ENCODE measurements at regions not wholly inside any gene's neighbourhood (a gene's known extent, or its start where the extent isn't known, plus 50 kb on each side); places are given as distances from the start of the nearest gene placed in this dataset.

DNA sequence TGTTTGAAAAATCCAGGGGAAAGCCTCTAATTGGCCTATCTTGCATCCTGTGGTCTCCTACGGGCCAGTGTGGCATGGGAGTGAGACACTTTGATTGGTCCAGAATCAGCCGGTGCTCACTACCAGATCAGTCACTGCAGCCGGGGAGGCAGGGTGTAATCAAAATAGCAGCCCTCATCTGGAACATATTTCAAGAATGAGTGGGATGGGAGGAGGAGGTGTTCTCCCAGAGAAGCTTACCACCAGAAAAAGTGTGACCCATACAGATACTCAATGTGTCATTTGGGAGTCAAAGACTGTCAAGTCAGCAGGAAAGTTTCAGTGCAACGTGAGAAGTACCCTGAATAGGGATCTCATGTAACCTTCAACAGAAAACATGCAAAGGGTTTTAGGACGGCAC, 393.9 kb upstream of the SLC14A2 start:
- TF ChIP-seq ZNF577 (CRISPR knock-in tag; IDR thresholded peaks at IDR 0.05; ENCODE audit: borderline replicate concordance, low read depth): no peak
- TF ChIP-seq NR1H2 (CRISPR knock-in tag; IDR thresholded peaks at IDR 0.05; ENCODE audit: borderline replicate concordance, low read depth): no peak
- no peak for TF ChIP-seq ZFP36 (IDR thresholded peaks at IDR 0.05; ENCODE audit: borderline replicate concordance, low read depth, low read length, partially characterized antibody)
- no peak for TF ChIP-seq UBTF (CRISPR knock-in tag; IDR thresholded peaks at IDR 0.05)
- TF ChIP-seq HDAC1 (CRISPR knock-in tag; IDR thresholded peaks at IDR 0.05): no peak
- TF ChIP-seq, protein P1, sequence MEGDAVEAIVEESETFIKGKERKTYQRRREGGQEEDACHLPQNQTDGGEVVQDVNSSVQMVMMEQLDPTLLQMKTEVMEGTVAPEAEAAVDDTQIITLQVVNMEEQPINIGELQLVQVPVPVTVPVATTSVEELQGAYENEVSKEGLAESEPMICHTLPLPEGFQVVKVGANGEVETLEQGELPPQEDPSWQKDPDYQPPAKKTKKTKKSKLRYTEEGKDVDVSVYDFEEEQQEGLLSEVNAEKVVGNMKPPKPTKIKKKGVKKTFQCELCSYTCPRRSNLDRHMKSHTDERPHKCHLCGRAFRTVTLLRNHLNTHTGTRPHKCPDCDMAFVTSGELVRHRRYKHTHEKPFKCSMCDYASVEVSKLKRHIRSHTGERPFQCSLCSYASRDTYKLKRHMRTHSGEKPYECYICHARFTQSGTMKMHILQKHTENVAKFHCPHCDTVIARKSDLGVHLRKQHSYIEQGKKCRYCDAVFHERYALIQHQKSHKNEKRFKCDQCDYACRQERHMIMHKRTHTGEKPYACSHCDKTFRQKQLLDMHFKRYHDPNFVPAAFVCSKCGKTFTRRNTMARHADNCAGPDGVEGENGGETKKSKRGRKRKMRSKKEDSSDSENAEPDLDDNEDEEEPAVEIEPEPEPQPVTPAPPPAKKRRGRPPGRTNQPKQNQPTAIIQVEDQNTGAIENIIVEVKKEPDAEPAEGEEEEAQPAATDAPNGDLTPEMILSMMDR (CRISPR knock-in tag; IDR thresholded peaks at IDR 0.05): no peak
